ENCODE measurements at regions not wholly inside any gene's neighbourhood (a gene's known extent, or its start where the extent isn't known, plus 50 kb on each side); places are given as distances from the start of the nearest gene placed in this dataset.

DNA sequence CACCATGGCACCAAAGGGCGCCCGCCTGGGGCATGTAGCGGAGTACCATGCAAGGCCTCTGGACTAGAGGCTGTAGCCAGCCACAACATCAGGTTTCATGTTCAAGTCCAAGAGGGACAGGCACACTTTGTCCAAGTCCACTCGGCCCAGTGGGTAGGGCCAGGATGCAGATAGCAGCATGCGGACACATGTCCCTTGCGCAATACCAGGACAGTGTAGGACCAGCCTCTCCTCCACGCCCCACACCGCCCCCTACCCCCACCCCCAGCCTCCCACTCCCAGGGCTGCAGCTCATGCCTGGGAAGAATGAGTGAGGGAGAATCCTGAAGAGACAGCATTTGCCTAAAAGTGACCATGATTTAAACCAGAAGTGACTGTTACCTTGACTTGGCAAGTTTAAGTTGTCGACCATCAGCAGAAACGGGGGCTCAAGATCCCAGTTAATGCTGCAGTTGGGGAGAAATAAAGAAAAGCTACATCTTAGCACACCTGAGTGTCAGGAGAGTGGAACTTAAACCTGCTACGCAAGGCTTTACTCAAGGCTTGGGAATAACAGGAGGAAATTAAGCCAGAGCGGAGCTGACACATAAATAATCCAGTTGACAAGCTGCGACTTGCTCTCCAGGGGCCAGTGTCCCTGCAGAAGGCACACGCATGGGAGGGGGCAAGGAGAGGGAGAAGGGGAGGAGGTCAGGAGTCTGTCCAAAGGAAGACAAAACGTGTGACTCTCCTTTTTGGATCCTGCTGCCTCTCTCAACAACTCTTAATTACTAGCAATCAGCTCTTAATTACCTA lies 221.7 kb downstream of the BCOR start:
- no peak for DNase-seq

DNA sequence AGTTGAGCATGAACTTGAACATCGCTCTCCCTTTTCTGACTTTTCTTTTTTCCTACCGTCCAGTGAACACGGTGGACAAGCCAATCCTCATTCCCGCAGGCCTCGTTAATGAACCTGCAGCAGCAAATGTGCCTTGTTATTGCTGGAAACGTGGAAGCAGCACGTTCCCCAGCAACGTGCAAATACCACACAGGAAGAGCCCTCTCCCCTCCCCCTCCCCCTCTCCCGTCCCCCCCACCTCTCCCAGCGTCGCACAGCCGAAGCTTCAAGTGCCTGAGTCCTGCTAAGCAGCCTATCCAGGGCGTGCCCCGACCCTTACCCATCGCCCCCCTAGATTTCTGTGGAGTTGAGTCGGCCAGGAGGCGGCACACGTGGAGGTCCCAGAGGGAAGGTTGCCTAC lies 219.9 kb downstream of the BCOR start:
- no peak for DNase-seq

DNA sequence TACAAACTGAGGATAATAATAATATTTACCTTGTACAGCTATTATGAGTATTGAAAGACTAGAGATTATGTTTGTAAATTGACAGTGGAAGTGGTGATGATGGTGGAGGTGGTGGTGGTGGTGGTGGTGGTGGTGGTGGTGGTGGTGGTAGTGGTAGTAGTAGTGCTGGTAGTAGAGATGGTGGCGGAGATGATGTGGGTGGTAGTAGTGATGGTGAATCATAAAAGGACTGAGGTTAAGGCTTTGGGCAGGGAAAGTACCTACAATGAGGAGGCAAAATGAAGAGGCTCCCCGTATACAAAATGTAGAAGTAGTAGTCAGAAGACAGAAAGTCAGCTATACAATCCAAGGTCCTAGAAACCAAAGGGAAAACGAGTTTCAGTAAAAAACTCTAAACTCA lies 214.1 kb downstream of the BCOR start:
- no peak for DNase-seq

DNA sequence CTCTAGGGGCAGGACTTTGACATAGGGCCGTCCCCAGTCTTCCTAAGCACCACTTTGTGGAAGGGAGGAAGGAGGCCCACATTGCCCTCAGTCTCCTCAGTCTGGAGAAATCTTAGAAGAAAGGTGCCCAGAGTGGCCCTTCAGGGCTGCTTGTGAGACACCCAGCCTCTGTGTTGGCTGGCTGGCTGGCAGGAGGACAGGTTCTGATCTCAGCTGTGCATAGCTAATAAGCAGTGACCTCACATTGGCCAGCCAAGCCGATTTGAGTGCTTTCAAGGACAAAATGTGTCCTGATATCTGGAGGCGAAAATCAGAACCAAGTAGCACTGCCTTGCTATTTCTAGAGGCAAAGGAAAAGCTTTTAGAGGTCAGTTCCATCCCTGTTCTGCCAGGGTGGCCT lies 211.5 kb downstream of the BCOR start:
- no peak for DNase-seq

DNA sequence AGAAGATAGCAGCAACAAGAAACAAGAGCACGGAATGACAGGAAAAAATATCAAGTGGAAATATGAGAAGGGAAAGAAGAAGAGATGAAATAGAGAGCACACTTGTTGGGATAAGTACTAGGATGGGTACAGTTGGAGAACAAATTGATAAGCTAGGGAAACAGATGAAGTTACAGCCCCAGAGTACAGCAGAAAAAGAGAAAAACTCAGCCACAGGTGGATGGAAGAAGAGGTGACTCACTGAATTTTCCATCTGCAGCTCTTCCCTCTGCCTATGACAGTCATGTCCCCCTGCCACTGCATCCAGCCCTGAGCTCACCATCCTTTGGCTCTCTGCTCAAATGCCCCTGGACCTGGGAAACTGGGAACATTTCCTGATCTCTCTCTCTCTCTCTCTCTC lies 209.0 kb downstream of the BCOR start:
- DNase-seq, result no peak

DNA sequence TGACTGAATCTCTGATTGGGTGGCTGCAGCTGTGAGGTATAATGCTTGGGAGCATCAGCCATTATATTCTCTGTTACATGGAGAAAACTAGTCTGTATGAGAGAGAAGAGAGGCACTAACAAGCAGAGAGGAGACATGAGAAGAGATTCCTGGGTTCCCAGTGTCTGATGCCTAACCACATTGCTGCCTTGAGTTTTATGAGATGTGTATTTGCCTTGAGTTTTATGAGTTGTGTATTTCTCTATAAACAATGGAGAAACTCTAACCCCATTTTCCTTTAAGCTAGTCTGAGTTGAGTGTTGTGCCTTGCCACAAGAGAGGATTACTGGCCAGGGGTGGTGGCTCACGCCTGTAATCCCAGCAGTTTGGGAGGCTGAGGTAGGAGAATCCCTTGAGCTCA lies 208.1 kb downstream of the BCOR start:
- no peak for DNase-seq

DNA sequence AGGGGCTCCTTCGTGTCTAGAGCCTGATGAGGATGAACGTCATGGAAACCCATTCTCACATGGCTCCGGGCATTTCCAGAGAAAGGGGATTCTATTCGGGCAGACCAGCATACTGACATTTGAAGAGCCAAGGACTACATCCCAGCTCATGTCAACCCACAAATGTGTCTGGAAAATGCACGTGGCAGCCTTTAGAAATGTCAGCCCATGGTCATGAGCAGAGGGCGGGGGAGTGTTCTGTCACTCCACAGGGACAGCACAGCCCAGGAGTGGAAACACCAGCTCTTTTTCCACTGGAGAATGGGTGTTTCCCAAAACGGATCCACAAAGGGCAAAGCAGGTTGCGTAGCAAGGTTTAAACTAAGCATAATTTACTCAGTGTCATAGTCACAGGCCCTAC lies 207.0 kb downstream of the BCOR start:
- no peak for DNase-seq

DNA sequence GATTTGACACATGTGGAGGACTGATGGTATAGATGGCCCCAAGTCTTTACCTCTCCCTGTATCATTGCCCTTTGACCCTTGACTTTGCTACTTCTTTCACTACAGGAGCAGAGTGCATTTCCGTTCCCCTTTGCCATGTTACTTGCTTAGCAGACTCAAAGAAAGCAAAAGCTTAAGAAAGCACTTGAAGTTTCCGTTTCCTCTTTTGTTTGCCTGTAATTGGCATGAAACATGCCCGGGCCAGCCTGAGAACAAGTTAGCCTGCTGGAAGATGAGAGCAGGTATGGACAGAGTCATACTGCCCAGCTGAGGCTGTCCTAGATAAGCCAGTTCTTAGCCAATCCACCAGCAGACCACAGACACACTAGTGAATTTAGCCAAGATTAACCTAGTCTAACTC lies 206.0 kb downstream of the BCOR start:
- DNase-seq, result no peak

DNA sequence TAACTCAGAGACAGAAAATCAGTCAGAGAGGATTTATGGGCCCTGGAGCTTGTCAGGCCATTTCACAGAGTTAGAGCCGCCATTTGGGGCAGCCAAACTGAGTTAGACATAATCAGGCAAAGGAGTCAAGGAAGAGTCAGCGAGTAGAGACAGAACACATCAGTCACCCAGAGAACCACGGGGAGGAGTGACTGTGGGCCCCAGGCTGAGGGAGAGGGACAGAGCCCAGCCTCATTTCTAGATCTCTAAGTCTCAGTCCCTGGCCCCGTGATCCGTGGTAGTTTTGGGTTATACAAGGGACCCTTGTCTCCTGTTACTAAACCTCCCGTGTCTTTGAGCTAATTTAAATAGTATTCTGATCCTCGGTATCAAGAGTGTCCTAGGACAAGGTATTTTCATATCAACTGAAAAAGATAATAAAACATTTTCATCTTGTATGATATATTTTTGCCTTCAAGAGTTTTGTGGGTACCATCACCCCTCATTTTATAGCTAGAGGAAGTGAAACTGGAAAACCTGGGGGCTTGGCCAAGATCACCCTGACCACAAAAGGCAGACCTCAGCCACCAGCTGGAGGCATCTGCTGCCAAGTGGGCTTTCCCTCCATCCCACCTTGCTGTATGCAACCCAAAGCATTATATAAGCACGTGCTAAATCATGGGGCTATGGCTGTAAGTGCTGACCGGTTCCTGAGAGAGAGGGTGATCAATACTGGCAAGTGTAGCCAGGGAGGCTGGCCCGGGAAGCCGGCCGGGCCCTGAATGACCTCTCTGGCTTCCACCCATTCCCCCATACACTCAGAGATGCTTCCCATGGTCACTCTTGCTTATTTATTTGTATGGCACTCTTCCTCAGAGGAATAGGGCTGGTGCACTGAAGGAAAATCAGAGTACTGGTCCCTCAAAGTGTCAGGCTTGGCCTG lies 204.1 kb downstream of the BCOR start:
- DNase-seq, result no peak

DNA sequence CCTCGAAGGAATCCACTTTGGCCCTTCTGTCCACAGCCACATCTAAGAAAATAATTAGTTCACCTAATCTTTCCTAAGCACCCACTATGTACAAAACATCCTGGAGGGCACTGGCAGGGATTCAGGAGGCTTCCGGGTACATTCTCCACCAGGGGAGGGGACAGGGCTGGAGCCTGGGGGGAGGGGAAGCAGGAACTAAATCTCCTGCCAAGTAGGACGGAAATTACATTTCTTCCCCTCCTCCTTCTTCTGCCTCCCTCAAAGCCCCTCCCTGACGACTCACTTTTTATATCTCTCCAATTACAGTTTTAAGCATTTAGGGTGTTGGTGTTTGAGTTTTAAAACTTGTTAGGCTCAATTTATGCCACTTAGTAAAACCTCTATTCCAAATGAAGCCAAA lies 203.1 kb downstream of the BCOR start:
- DNase-seq, result no peak

DNA sequence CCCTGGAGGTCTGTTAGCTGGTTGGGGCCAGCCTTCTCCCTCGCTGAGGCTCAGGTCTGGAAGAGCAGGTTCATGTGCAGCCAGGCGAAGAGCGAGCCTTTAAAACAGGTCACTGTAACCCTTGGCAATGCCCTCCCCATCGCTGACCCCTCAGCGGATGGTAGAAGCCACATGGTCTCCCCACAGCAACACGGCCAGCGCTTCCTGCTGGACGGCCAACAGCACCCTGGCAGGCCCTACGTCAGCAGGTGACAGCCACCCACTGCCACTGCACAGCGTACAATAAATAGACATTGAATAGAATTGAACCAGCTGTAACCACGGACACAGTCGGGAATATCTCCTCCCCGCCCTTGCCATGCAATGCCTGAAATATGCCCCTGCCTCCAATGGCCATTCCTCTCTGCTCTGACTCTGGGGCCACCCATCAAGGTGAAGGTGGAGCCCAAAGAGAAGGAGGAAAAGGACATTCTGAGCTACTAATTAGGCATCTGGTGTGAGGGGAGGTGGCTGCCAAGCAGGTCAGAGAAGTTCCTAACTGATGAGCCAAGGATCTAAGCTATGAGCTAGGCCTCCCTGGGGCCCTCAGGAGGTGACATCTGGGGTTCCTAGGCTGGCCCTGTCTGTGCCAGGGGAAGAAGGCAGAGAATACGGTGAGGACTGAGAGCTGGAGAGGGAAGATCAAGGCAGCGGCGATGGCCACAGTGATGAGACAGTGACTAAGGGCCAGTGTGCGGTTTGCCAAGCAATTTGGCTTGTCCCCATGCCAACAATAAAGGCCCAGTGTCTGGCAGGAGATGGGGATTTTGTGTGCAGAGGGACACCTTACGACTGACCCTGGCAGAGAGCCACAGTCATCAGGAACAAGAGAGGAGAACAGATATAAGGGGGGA lies 202.3 kb downstream of the BCOR start:
- DNase-seq, result no peak

DNA sequence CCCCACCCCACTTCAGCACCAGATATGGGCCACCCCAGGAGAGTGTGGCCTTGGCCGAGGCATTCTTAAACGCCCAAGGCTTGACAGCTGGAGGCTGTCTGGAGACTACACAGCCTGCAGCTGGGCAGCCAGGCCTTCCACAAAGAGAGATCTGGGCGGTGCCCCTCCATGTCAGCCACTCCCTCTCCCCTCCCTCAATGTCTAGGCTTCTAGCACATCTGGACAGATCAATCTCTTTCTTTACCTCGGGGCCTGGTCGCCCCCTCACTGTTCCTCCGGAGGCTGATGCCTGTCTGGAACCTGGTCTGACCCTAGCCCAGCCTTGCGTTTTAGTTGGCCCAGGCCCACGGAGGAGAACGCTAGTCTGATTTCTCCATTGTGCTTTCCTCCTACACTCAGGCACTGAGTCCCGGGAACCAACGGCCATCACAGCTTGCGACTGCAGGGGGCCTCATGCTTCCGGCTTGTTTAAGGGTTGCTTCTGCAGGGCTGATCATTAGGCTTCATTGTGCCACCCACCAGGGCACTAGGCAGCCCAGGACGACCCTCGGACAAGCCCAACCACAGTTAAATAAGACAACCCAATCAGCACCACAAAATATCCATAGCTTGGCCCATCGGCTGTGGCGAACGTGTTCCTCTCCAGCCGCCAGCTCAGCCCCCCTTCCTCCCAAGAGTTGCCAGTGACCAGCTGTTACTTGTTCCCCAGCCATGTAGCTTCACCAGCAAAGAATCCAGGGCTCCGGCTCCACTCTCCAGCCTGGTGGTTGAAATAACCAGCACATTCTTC lies 200.6 kb downstream of the BCOR start:
- peak; percentile 19 for DNase-seq

DNA sequence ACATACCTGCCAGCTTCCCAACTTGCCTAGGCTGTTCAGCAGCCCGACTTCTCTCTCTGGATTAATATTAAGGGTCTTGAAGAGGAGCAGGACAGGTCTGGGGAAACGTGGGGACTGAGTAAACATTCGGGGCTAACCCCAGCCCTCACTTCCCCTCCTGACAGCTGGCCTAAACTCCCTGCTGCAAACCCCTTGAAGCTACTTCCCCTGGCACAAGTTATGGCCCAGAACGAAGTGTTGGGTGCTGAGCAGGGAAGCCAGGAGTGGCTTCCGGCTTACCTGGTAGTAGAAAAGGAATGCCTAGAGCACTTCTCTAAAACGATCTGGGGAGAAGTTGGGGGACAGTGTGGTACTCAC lies 200.0 kb downstream of the BCOR start:
- DNase-seq, result no peak

DNA sequence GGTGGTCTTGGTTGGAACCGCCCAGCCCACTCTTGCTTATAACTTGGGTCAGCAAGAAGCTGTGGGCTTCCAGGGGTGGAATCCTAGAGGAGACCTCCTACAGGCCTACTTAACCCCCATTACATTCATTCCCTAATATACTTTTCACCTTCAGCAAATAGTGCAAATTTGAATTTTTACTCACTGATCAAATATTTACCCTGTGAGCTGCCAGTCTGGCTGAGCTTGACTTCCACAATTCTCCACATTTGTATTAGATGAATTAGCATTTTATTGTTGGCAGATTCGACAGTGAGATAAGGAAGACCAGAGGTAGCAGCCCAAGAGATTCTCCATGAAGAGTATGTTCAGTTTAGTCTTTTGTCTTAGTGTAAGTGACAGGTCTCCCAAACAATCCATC lies 199.6 kb downstream of the BCOR start:
- DNase-seq, result no peak

DNA sequence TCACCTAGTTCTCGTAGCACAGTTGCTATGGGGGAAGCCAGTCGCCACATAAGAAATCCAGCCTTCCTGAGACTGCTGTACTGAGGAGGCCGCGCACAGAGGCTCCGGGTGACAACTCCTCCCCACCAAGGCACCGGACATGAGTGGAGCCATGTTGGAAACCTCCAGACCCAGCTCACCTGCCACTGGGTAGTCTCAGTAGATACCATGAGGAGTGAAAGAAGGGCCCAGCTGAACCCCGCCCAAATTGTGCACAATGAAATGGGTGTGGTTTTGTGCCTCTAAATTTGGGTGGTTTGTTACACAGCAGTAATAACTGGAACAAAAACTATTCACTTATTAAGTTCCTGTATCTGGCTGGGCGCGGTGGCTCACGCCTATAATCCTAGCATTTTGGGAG lies 198.7 kb downstream of the BCOR start:
- DNase-seq, result no peak

DNA sequence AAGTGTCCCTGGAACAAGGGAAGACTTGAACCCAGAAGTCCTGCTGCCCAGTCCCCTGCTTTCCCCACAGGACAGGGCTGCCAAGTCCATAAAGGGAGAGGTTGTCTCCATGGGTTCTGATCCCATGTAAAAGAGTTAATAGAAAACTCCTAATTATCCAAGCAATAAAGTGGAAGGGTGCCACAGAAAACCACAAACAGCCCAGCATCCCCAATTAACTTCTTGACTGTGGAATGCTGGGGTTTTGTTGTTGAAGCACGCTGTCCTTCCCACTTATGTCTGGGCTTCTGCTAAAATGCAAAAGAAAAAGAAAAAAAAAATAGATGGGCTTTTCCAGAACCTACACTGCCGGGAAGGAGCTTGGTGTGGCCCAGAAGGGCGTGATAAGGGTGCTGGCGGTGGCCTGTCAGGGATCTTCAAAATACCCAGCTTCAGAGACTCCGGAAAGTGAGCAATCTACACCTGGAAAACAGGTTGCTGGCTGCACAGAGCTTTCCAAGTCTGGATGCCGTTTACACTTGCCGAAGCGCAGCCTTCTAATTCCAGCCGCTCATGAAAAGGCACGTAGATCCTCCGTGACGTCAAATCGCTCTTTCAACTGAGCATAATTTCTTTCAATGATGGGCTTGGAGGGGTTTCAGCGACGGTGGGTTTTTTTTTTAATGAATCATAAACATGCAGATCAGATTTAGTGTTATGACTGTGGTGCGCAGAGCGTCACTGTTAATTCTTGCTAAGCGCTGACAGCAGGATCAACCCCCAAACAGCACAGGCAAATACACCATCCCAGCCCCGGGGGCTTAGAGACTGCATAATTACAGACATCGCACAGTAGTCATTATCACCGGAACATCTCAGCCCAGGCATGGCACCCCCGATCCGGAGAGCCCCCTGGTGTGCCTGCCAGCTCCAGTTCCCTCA lies 197.6 kb downstream of the BCOR start:
- DNase-seq, result no peak

DNA sequence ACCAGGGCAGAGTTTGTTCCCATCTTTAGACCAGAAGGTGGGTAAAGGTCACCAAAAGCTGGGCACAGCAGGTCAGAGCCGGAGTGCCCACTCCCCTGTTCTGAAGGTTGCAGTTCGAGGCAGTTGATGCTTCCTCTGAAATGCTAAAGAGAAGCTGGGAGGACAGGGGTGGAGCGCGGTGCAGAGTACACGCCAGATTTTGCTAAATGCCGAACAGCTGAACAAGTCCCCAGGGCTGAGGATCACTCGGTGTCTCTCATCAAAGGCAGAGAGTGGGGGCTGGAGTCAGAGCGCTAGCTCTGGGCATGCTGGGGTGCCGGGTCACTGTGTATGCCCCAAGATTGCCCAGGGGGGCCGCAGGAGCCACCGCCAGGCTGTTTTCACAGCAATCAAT lies 197.0 kb downstream of the BCOR start:
- DNase-seq, result peak; percentile 59

DNA sequence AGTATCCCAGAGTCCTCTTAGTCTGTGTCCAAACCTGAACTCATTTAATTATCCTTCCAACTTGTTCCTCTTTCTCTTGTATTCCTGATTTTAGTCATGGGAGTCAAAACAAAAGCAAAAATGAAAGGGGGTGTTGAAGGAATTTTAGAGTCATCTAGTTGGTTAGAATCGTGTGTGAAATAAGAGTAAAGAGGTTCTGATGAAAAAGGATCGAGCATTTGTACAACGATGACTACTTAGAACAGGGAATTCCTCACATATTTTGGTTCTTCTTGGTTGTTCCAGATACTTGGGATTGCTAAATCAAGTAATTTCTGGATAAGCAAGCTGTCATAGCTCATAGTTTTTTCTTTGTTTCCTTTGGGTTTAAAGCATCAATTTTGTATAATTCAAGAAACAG lies 194.4 kb downstream of the BCOR start:
- no peak for DNase-seq

DNA sequence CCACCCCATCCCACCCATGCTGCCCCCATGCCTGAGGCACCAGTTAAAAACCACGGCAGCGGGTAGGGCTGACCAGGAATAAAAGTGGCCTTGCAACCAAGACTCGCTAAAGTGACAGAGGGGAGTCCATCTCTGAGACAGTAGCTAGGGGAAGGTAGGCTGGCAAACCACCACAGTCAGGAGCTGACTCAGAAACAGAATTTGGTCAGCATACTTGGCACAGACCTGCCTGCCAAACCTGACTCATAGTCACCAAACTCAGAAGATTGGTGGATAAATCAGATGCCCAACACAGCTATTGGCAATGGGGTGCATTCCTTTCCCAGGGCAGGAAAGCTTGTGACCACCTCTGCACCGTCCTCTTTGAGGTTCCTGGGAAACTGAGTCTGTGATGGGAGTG lies 193.8 kb downstream of the BCOR start:
- no peak for DNase-seq

DNA sequence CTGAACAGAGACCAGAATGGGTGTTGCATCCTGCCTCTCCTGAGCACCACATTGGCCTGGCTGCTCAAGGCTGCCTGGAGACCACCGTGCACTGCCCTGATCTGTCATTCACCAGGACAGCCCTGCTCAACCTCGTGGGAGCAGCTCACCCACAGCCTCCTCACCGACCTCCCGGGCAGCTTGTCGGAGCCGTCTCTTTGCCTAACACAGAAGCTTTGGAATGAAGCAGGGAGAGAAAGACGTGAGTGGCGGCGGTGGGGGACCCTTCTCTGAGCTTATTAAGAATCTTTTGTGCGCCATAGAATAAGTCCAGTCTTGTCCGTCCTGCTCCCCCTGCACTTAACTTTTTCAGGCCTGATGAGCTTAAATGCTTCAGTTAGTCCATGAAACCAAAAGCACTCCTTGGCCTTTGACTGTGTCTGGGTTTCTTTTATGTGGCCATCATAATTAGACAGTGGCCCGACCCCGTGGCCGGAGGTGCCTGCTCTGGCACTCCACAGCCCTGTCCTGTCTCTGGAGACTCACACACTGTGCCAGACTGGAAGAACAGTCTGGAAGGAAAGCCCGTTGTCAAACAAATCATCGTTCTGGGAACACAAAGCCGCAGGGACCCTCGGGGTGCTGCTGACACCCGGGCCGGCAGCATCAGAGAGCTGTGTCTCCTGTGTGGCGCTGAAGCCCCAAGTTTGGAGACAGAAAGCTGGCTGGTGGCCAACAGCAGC lies 192.8 kb downstream of the BCOR start:
- DNase-seq, result no peak

DNA sequence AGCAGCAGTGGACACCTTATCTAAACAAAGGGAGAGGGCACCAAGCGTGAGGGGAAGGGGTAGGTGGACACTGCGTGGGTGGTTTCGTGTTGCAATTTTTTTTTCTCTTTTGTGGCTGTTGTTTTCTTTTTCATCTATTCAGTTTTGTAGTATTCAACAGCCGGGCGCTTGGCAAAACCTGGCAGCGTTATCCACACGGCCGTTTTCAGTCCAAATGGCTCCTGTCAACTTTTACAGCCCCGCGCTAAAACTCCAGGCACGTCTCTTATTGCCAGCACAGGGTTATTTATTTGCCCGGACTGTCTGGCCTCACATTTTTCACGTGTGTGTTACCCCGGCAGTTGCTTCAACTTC lies 192.2 kb downstream of the BCOR start:
- no peak for DNase-seq
